AG09319 (cell line): ENCODE measurements at regions not wholly inside any gene's neighbourhood (a gene's known extent, or its start where the extent isn't known, plus 50 kb on each side); places are given as distances from the start of the nearest gene placed in this dataset.
A peak's percentile ranks its signal among the peaks of the same experiment; 100 is the strongest.

Experiments used
- DNase-seq: peaks from one replicate; pipeline ENCODE4 v3.0.0-alpha.2; 2010; ENCODE audit warnings: low read depth; ENCODE audit errors: extremely low read depth
- TF ChIP-seq, protein P1 (sequence below): IDR thresholded peaks from 2 replicates; pipeline ENCODE4 v1.5.1; 2011; ENCODE audit warnings: low read depth, mild to moderate bottlenecking, inconsistent platforms, low read length, moderate library complexity

DNA sequence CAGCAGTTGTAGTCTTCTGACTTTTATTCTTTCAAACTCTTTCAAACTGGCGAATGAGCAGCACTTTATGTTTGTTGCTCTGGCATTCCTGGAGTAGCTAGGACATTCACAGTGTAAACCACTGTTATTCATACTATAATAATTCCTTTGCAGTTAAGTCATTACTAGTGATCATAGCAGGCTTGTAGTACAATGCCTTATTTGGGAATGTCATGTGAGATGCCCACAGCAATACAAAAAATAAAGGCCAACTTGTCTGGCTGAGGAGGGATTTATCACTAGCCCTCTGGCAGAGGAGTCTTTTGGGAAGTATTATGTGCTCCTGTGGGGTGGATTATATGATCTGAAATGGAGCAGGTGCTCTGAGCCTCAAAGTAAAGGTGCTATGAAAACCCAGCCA is 197.2 kb downstream of the VGLL3 start:
- peak; percentile 90 for DNase-seq
- TF ChIP-seq, protein P1, sequence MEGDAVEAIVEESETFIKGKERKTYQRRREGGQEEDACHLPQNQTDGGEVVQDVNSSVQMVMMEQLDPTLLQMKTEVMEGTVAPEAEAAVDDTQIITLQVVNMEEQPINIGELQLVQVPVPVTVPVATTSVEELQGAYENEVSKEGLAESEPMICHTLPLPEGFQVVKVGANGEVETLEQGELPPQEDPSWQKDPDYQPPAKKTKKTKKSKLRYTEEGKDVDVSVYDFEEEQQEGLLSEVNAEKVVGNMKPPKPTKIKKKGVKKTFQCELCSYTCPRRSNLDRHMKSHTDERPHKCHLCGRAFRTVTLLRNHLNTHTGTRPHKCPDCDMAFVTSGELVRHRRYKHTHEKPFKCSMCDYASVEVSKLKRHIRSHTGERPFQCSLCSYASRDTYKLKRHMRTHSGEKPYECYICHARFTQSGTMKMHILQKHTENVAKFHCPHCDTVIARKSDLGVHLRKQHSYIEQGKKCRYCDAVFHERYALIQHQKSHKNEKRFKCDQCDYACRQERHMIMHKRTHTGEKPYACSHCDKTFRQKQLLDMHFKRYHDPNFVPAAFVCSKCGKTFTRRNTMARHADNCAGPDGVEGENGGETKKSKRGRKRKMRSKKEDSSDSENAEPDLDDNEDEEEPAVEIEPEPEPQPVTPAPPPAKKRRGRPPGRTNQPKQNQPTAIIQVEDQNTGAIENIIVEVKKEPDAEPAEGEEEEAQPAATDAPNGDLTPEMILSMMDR = no peak

DNA sequence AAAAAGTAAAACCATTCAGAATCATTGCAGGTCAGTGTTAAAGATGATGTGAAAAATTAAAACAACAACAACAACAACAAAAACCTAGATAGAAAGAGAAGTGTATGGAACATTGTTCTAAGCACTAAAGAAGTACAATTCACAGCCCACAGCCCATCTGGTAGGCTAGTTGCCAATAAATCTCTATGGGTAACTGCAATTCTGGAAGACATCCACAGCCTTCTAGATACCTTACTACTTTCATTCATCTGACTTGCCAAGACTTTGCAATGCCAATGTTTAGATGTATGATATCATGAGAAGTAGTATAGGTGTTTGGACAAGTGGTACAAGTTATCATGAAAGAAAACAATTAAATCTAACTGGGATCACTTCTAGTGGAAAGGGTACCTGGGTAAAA is 198.6 kb downstream of the VGLL3 start:
- DNase-seq = no peak
- TF ChIP-seq, protein P1 = no peak

DNA sequence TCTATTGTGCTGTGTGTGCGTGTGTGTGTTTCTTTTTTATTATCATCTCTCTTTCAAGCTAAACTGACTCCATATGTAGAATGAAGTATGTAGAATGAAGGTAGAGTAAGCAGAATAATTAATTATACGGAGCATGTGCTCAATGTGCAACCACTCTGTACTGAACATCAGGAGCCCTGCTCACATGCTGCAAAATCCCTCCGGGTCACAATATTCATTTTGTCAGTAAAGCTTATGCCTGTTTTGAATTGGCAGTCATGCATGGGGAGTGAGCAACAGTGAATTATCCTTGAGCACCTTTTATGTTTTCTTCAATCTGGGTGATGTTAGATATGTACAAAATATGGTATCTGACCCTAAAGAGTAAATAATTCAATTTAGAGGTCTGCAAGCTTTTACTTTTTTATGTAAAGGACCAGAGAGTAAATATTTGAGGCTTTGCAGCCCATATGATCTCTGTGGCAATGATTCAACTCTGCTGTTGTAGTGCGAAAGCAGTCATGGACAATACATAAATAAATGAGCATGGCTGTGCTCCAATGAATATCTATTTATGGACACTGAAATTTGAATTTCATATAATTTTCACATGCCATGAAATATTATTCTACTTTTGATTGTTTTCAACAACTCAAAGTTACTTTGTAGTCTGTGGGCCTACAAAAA is 199.9 kb downstream of the VGLL3 start:
- TF ChIP-seq, protein P1 = no peak
- DNase-seq = no peak

DNA sequence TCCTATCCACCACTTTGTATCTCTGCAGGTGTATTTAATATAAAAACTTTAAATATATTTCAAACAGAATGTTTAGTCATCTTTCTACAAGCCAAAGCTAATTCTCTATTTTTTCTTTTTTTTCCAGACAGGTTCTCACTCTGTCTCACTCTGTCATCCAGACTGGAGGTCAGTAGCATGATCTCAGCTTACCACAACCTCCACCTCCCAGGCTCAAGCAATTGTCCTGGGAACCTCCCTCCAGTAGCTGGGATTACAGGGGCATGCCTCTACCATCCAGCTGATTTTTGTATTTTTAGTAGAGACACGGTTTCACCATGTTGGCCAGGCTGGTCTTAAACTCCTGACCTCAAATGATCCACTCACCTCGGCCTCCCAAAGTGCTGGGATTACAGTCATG is 202.6 kb downstream of the VGLL3 start:
- TF ChIP-seq, protein P1 = no peak
- no peak for DNase-seq

DNA sequence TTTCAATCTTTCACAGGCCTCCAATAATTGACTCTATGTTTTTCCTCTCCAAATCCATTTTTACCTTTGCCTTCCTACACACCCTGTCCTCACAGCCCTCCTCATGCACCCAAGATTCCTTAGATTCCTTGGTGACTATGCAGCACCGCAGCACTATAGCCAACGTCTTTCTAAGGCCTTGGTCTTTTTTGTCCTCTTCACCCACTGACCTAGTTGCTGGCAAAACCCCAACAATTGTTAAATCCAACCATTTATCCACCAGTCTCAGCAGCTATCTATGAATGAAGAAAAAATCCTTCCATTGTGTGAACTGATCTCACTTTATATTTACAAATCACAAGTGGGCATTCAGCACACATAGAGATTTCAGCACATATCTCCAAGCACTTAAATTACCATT is 203.9 kb downstream of the VGLL3 start:
- TF ChIP-seq, protein P1 = no peak
- no peak for DNase-seq

DNA sequence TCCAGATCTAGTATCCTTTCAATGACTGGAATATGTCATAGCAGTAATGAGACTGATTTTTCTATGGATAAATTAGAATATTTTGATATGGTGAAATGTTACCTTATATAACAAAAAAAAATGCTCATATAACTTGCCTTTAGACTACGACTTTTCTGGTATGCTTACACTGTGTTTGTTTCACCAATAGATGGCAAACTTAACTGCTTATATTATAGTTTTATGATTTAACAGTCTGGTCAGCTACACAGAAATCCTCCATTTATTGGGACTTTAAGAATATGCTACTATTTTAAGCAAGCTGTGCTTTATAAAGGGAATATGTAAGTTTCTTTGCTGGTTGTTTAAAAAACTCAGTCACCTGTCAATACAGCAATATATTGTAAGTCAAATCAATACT is 205.6 kb downstream of the VGLL3 start:
- TF ChIP-seq, protein P1 = peak; percentile 60
- no peak for DNase-seq

DNA sequence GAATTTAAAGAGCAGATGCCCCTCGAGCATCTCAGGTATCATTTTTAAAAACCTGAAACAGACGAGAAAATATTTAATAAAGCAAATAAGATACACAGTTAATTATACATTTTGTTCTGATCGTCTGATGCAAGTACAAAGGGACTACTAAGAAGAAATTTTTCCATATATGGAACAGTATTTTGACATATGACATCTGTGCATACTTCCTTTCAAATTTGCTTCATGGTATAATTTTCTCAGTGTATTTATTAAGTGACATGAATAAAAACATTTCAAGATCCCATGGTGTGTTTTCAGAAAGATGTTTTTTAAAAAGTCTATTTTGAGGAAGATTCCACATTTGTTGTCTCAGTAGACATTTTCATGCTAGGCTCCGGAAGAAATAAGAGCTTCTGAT is 208.1 kb downstream of the VGLL3 start:
- TF ChIP-seq, protein P1 = no peak

More for the DNA sequence above, 208.1 kb downstream of the VGLL3 start:
- no peak for DNase-seq
